Duodenal mucosa (tissue), 2 donors: ENCODE measurements at regions not wholly inside any gene's neighbourhood (a gene's known extent, or its start where the extent isn't known, plus 50 kb on each side); places are given as distances from the start of the nearest gene placed in this dataset.
"Not testable (repeated sequence)": the region's sequence is repeated elsewhere in the genome, so short reads cannot be mapped to it uniquely, and the experiment has no call there.

Experiments
- H3K27ac ChIP-seq: one replicate; pipeline ENCODE4 v1.7.0; 2013; ENCODE audit warnings: low read depth, low read length
- H3K27me3 ChIP-seq, 2 donors: one replicate each; pipeline ENCODE4 v1.7.0; 2013; ENCODE audit warnings: low read length in 2 of 2, control low read depth in 1 of 2; ENCODE audit not compliant: insufficient read depth in 2 of 2, control insufficient read depth in 1 of 2
- H3K36me3 ChIP-seq, 2 donors: one replicate each; pipeline ENCODE4 v1.7.0; 2013; ENCODE audit warnings: low read length in 2 of 2, control low read depth in 1 of 2; ENCODE audit not compliant: insufficient read depth in 2 of 2, control insufficient read depth in 1 of 2
- H3K4me1 ChIP-seq, 2 donors: one replicate each; pipeline ENCODE4 v1.7.0; 2013; ENCODE audit warnings: low read length in 2 of 2, control low read depth in 1 of 2; ENCODE audit not compliant: insufficient read depth in 2 of 2, control insufficient read depth in 1 of 2
- H3K4me3 ChIP-seq, 2 donors: one replicate each; pipeline ENCODE4 v1.7.0; 2013; ENCODE audit warnings: low read length in 2 of 2, low read depth in 1 of 2
- H3K9ac ChIP-seq, 2 donors: one replicate each; pipeline ENCODE4 v1.7.0; 2013; ENCODE audit warnings: low read length in 2 of 2, low read depth in 1 of 2
- H3K9me3 ChIP-seq, 2 donors: one replicate each; pipeline ENCODE4 v1.7.0; 2013; ENCODE audit warnings: low read length in 2 of 2, control low read depth in 1 of 2; ENCODE audit not compliant: control insufficient read depth in 1 of 2

- Histone ChIP-seq H3K9me3 (no peaks in the 10 kb centered on the region), H3K27ac (no peak overlapping the region), H3K27me3 (no peaks in the 10 kb centered on the region), H3K4me1 (no peaks in the 10 kb centered on the region), H3K36me3 (no peaks in the 10 kb centered on the region), H3K4me3 (no peak overlapping the region), H3K9ac (no peak overlapping the region)
Observed at GRCh38 chr7:77484785-77485184, 52.3 kb upstream of the PTPN12 start.

DNA sequence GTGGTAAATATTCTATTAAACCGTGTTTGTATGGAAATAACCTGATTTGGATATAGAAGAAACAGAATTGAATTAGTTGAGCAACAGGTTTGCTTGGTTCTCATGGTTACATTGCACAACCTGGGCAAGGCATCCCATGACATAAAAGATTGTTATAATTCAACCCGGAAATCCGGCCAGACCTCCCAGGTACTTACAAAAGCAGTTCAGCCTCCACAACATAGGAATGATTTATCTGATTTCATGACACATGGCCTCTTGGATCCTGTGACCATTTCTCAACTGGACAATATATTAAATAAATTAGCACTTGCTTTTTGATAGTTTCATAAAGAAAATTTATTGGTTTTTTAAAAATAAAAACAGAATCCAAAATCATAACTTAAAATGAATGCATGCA lies 55.1 kb upstream of the PTPN12 start:
- Histone ChIP-seq H3K27me3 (no peaks in the 10 kb centered on the region), H3K4me1 (no peaks in the 10 kb centered on the region), H3K36me3 (no peaks in the 10 kb centered on the region), H3K4me3 (no peak overlapping the region), H3K9ac (no peak overlapping the region), H3K27ac (peak overlapping the region; percentile 11), H3K9me3 (no peaks in the 10 kb centered on the region)

DNA sequence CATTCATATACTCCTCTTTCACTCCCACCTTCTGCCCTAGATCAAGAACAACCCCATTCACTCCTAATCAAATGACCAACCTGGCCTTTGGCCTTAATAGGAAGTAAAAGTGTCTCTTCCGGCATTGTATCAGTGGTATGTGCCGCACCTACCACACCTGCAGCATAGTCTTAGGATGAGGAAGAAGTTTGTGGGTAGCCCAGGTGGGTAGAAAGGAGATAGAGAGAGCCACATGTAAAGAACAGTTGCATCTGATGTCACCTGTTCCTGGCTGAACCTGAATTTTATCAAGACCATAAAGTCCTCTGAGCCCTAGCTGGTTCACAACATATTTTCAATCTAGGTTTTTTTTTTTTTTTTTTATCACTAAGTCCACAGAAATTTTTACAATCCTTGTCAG lies 55.5 kb upstream of the PTPN12 start:
- no peak overlapping the region for H3K9ac ChIP-seq
- H3K9me3 ChIP-seq = no peaks in the 10 kb centered on the region
- no peak overlapping the region for H3K4me3 ChIP-seq
- no peaks in the 10 kb centered on the region for H3K4me1 ChIP-seq
- H3K27ac ChIP-seq = peak overlapping the region; percentile 11
- H3K36me3 ChIP-seq = no peaks in the 10 kb centered on the region
- H3K27me3 ChIP-seq = no peaks in the 10 kb centered on the region

GRCh38 chr7:77480102-77480627 lies 56.9 kb upstream of the PTPN12 start:
- H3K27me3 ChIP-seq, H3K4me3 ChIP-seq, H3K36me3 ChIP-seq, H3K9me3 ChIP-seq, H3K27ac ChIP-seq, H3K9ac ChIP-seq, H3K4me1 ChIP-seq: not testable (repeated sequence)

GRCh38 chr7:77479536-77480088 lies 57.5 kb upstream of the PTPN12 start:
- H3K36me3 ChIP-seq = no peaks in the 10 kb centered on the region
- H3K9me3 ChIP-seq = no peaks in the 10 kb centered on the region
- H3K27me3 ChIP-seq = no peaks in the 10 kb centered on the region
- H3K27ac ChIP-seq = no peak overlapping the region
- no peak overlapping the region for H3K9ac ChIP-seq
- H3K4me3 ChIP-seq = no peak overlapping the region
- peaks cover 0 to 3% of the 10 kb centered on the region in 2 donors for H3K4me1 ChIP-seq

DNA sequence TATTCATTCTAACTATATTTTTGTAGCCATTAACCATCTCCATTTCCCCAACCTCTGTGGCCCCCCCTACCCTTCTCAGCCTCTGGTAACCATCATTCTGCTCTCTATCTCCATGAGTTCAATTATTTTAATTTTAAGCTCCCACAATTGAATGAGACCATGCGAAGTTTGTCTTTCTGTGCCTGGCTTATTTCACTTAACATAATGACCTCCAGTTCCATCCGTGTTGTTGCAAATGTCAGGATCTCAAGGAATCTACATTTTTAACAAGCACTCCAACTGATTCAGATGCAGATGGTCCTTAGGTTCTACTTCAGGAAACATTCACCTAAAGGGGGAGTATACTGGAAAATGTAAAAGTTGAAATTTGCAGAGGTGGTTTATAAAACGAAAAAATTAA lies 60.2 kb upstream of the PTPN12 start:
- H3K27ac ChIP-seq = no peak overlapping the region
- no peak overlapping the region for H3K9ac ChIP-seq

DNA sequence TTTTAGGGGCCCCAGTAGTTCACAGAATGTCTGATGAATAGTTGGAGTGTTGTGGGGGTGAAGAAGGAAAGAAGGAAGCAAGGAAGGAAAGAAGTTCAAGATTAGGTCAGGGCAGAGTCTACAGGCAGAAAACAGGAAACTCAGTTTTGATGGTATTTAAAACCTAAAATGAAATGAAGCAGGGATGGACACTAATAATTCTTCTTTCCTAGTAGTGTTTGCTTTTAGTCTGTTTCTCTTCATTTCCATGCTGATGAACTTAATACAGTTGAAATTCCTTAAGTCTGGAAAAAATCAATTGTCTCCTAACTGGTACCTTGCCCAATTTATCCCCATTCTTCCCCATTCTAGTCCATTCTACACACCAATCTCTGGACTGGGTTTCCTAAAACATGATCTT lies 59.0 kb upstream of the GSAP start:
- Histone ChIP-seq H3K9ac (no peak overlapping the region), H3K27me3 (no peaks in the 10 kb centered on the region), H3K9me3 (no peaks in the 10 kb centered on the region), H3K27ac (no peak overlapping the region), H3K4me1 (peaks cover 5 to 8% of the 10 kb centered on the region in 2 donors), H3K4me3 (no peak overlapping the region), H3K36me3 (no peaks in the 10 kb centered on the region)

More for the DNA sequence above, 60.2 kb upstream of the PTPN12 start:
- Histone ChIP-seq H3K36me3 (no peaks in the 10 kb centered on the region), H3K4me3 (no peak overlapping the region), H3K27me3 (no peaks in the 10 kb centered on the region), H3K9me3 (no peaks in the 10 kb centered on the region), H3K4me1 (peaks cover 5 to 8% of the 10 kb centered on the region in 2 donors)

DNA sequence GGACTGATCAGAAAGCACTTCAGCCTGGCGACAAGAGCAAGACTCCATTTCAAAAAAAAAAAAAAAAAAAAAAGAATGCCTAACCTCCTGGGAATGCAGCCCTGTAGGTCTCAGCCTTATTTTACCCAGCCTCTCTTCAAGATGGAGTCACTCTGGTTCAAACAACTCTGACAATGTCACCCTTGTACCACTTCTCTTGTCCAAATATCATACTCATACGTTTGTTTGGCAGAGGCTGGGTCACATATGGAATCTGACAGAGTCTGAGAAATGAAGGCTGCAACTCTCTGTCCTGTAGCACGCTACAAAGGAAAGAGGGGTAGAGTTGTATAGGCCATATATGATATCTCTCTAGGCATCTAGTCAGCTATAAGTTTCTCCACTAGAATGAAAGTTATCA lies 58.6 kb upstream of the GSAP start:
- no peak overlapping the region for H3K4me3 ChIP-seq
- H3K9ac ChIP-seq = no peak overlapping the region
- H3K4me1 ChIP-seq = peaks cover 5 to 8% of the 10 kb centered on the region in 2 donors
- H3K9me3 ChIP-seq = no peaks in the 10 kb centered on the region
- no peaks in the 10 kb centered on the region for H3K27me3 ChIP-seq
- no peaks in the 10 kb centered on the region for H3K36me3 ChIP-seq
- H3K27ac ChIP-seq = no peak overlapping the region

GRCh38 chr7:77473229-77474005 lies 57.3 kb upstream of the GSAP start:
- Histone ChIP-seq H3K27ac (no peak overlapping the region), H3K27me3 (no peaks in the 10 kb centered on the region), H3K4me3 (peak overlapping the region in 1 of 2 donors; percentile 2), H3K9me3 (no peaks in the 10 kb centered on the region), H3K9ac (no peak overlapping the region), H3K36me3 (no peaks in the 10 kb centered on the region), H3K4me1 (peaks cover 5 to 8% of the 10 kb centered on the region in 2 donors)

- Histone ChIP-seq H3K9me3 (no peaks in the 10 kb centered on the region), H3K27me3 (no peaks in the 10 kb centered on the region), H3K9ac (no peak overlapping the region), H3K27ac (no peak overlapping the region), H3K4me1 (peaks cover 5 to 6% of the 10 kb centered on the region in 2 donors), H3K36me3 (no peaks in the 10 kb centered on the region), H3K4me3 (no peak overlapping the region)
Observed at GRCh38 chr7:77469927-77470326, 53.8 kb upstream of the GSAP start.
